IMR-90 (cell line): ENCODE measurements at regions not wholly inside any gene's neighbourhood (a gene's known extent, or its start where the extent isn't known, plus 50 kb on each side); places are given as distances from the start of the nearest gene placed in this dataset.

Experiments used
- ATAC-seq: fragments of 200-7000 bp; cut with Tn5 transposase; 2 replicates; pipeline ENCODE4 v1.9.1; 2020; ENCODE audit warnings: low read depth, mild to moderate bottlenecking, moderate library complexity
- BruUV-seq: library from RNA; stranded (reverse); fragments of 400-500 nt; replicated peaks from 2 replicates; lab custom pipeline; 2021; lab: Mats Ljungman, UMichigan
- CTCF ChIA-PET: fragments of 300-600 bp; formaldehyde crosslinking; extraction: SDS; loops from one replicate; lab custom pipeline; 2021; ENCODE audit warnings: antibody characterized with exemption; lab: Yijun Ruan, JAX
- POLR2A ChIA-PET: fragments of 300-600 bp; sonication (Branson Sonifier 250); formaldehyde crosslinking; loops from one replicate; lab custom pipeline; 2022; ENCODE audit warnings: antibody characterized with exemption; ENCODE audit not compliant: unreplicated experiment; lab: Charles Lee
- DNase-seq: peaks from one replicate; pipeline ENCODE4 v3.0.0; 2013
- H2AFZ ChIP-seq: replicated peaks from 2 replicates; pipeline ENCODE3; 2013; ENCODE audit warnings: low read length, mild to moderate bottlenecking; ENCODE audit not compliant: poor library complexity
- H2AK5ac ChIP-seq: 2 replicates; pipeline ENCODE4 v1.6.1; 2013; ENCODE audit warnings: low read depth, low read length, inconsistent platforms
- H2AK9ac ChIP-seq: replicated peaks from 2 replicates; pipeline ENCODE3; 2013; ENCODE audit warnings: mild to moderate bottlenecking, low read depth, low read length, moderate library complexity; ENCODE audit not compliant: poor library complexity
- H2BK120ac ChIP-seq: 2 replicates; pipeline ENCODE4 v1.6.1; 2013; ENCODE audit warnings: low read depth, low read length, inconsistent platforms
- H2BK15ac ChIP-seq: 3 replicates; pipeline ENCODE4 v1.6.1; 2013; ENCODE audit warnings: low read depth, low read length, inconsistent platforms
- H2BK20ac ChIP-seq: 2 replicates; pipeline ENCODE4 v1.6.1; 2013; ENCODE audit warnings: low read depth, mild to moderate bottlenecking, inconsistent platforms, low read length, moderate library complexity
- H2BK5ac ChIP-seq: 2 replicates; pipeline ENCODE4 v1.6.1; 2013; ENCODE audit warnings: mild to moderate bottlenecking, low read depth, low read length, inconsistent platforms; ENCODE audit not compliant: poor library complexity, severe bottlenecking
- H3K14ac ChIP-seq: replicated peaks from 2 replicates; pipeline ENCODE4 v1.6.1; 2013; ENCODE audit warnings: low read depth, low read length, inconsistent platforms
- H3K18ac ChIP-seq: 2 replicates; pipeline ENCODE4 v1.6.1; 2013; ENCODE audit warnings: low read depth, low read length, control low read depth
- H3K23ac ChIP-seq: 2 replicates; pipeline ENCODE4 v1.6.1; 2013; ENCODE audit warnings: low read depth, low read length, inconsistent platforms
- H3K27ac ChIP-seq: 2 replicates; pipeline ENCODE4 v1.5.1; 2013; ENCODE audit warnings: mild to moderate bottlenecking, control low read depth, low read length; ENCODE audit not compliant: insufficient read depth
- H3K27me3 ChIP-seq: 2 replicates; pipeline ENCODE4 v1.6.1; 2013; ENCODE audit warnings: low read length; ENCODE audit not compliant: control insufficient read depth, insufficient read depth
- H3K36me3 ChIP-seq: 2 replicates; pipeline ENCODE4 v1.6.1; 2013; ENCODE audit warnings: low read length, mixed read lengths; ENCODE audit not compliant: control insufficient read depth, insufficient read depth
- H3K4ac ChIP-seq: 2 replicates; pipeline ENCODE4 v1.6.1; 2013; ENCODE audit warnings: low read depth, low read length, inconsistent platforms
- H3K4me1 ChIP-seq: 2 replicates; pipeline ENCODE4 v1.6.1; 2013; ENCODE audit warnings: low read length, mixed read lengths; ENCODE audit not compliant: control insufficient read depth, insufficient read depth
- H3K4me2 ChIP-seq: 2 replicates; pipeline ENCODE4 v1.6.1; 2013; ENCODE audit warnings: low read depth, mild to moderate bottlenecking, control low read depth, low read length, moderate library complexity
- H3K4me3 ChIP-seq: 2 replicates; pipeline ENCODE4 v1.5.1; 2013; ENCODE audit warnings: low read depth, mild to moderate bottlenecking, control low read depth, low read length, moderate library complexity; ENCODE audit not compliant: insufficient read depth
- H3K56ac ChIP-seq: 2 replicates; pipeline ENCODE4 v1.6.1; 2013; ENCODE audit warnings: low read length, inconsistent platforms; ENCODE audit not compliant: insufficient read depth; ENCODE audit errors: extremely low read depth
- H3K79me1 ChIP-seq, 2 experiments: 2 replicates each; pipeline ENCODE4 v1.6.1; 2013; ENCODE audit warnings: low read length in 2 of 2, inconsistent platforms in 1 of 2, low read depth in 1 of 2
- H3K9ac ChIP-seq: 2 replicates; pipeline ENCODE4 v1.6.1; 2013; ENCODE audit warnings: low read depth, low read length, control low read depth
- H3K9me1 ChIP-seq: 2 replicates; pipeline ENCODE4 v1.6.1; 2013; ENCODE audit warnings: low read length, inconsistent platforms; ENCODE audit not compliant: insufficient read depth
- H3K9me3 ChIP-seq: 2 replicates; pipeline ENCODE4 v1.6.1; 2013; ENCODE audit warnings: low read length; ENCODE audit not compliant: control insufficient read depth, insufficient read depth
- H4K20me1 ChIP-seq: 2 replicates; pipeline ENCODE4 v1.6.1; 2013; ENCODE audit warnings: low read length, inconsistent platforms; ENCODE audit not compliant: insufficient read depth
- H4K5ac ChIP-seq: 2 replicates; pipeline ENCODE4 v1.6.1; 2013; ENCODE audit warnings: mild to moderate bottlenecking, low read depth, low read length, control low read depth
- H4K8ac ChIP-seq, 2 experiments: 2 replicates each; pipeline ENCODE4 v1.6.1; 2013; ENCODE audit warnings: low read depth in 2 of 2, low read length in 2 of 2, control low read depth in 1 of 2, inconsistent platforms in 1 of 2
- H4K91ac ChIP-seq: 2 replicates; pipeline ENCODE4 v1.6.1; 2013; ENCODE audit warnings: low read depth, low read length, inconsistent platforms; ENCODE audit not compliant: insufficient read depth
- BHLHE40 ChIP-seq: fragments of 150-350 bp; IDR thresholded peaks from 2 replicates; pipeline ENCODE4 v1.6.1; 2016; ENCODE audit warnings: mild to moderate bottlenecking, low read depth, low read length
- MAFK ChIP-seq: IDR thresholded peaks from 2 replicates; pipeline ENCODE4 v1.6.1; 2012; ENCODE audit warnings: low read depth, low read length, improper control_type of control experiment
- MXI1 ChIP-seq: IDR thresholded peaks from 2 replicates; pipeline ENCODE4 v1.6.1; 2012; ENCODE audit warnings: low read depth, mild to moderate bottlenecking, low read length, moderate library complexity, borderline replicate concordance
- POLR2A ChIP-seq: IDR thresholded peaks from 2 replicates; pipeline ENCODE4 v1.6.1; 2012; ENCODE audit warnings: mild to moderate bottlenecking, low read depth, low read length
- RAD21 ChIP-seq: IDR thresholded peaks from 2 replicates; pipeline ENCODE4 v1.6.1; 2012; ENCODE audit warnings: low read length, improper control_type of control experiment
- RCOR1 ChIP-seq: IDR thresholded peaks from 2 replicates; pipeline ENCODE4 v1.6.1; 2012; ENCODE audit warnings: mild to moderate bottlenecking, low read length, improper control_type of control experiment; ENCODE audit not compliant: insufficient replicate concordance
- RFX5 ChIP-seq: IDR thresholded peaks from 2 replicates; pipeline ENCODE4 v1.8.0; 2012; ENCODE audit warnings: low read depth, mild to moderate bottlenecking, low read length, moderate library complexity
- SMC3 ChIP-seq: fragments of 150-350 bp; IDR thresholded peaks from 2 replicates; pipeline ENCODE4 v1.6.1; 2016; ENCODE audit warnings: low read depth, mild to moderate bottlenecking, antibody characterized with exemption, low read length, moderate library complexity
- WGBS, 2 experiments: methylation state at CpG; one replicate each; pipeline versions ENCODE4 v1.1.5 to v1.1.7; 2013; ENCODE audit warnings: missing lambda C conversion rate in 2 of 2; ENCODE audit not compliant: insufficient read length in 1 of 2; ENCODE audit errors: extremely low coverage in 2 of 2; 5-methylcytosine and 5-hydroxymethylcytosine counted together
- dilution Hi-C: fragments of 300-500 bp; cut with HindIII; formaldehyde crosslinking; loops from one replicate; pipeline ENCODE4 v1.14.3; 2018; ENCODE audit warnings: low sequenced_read_pairs; ENCODE audit not compliant: unreplicated experiment
- in situ Hi-C: fragments of 300-500 bp; cut with MboI; formaldehyde crosslinking; loops from 3 replicates; pipeline ENCODE4 v1.14.3; 2019; ENCODE audit warnings: low sequenced_read_pairs, inconsistent platforms, mixed read lengths
- intact Hi-C: fragments of 100-400 bp; cut with micrococcal nuclease; formaldehyde crosslinking; loops from 2 replicates; pipeline ENCODE4 v1.10.0; 2022

DNA sequence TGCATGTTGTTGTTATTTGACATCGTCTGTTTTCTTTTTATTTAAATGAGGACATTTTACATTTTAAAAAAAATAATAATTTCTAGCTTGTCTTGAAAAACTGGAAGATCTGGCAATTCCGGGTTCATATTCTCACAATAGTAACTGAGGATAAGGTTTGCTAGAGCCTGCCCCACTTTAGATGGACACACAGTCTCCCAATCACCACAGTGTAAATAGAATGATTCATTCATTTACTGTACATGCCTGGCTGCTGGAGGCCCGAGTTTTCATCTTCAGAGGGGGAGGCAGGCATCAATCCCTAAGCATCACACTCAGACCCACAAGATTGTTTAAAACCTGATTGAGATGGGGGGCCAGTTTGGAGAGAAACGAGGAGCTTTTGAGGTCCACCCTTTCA, 2039.7 kb upstream of the WWC1 start:
- ChIA-PET POLR2A (no interaction called here), CTCF (interaction anchor here (0.5 kb wide), 1 partner anchor 60 kb away, joined by 5 read pairs; no protein-coding TSS in a partner anchor)
- Histone ChIP-seq H4K20me1 (no peaks in the 10 kb centered on the region), H2BK120ac (no peak overlapping the region), H4K8ac (no peak overlapping the region), H3K4ac (no peak overlapping the region), H2BK5ac (no peak overlapping the region), H3K18ac (no peak overlapping the region), H2BK20ac (no peak overlapping the region), H3K4me3 (no peak overlapping the region), H3K4me2 (no peak overlapping the region), H3K27me3 (no peaks in the 10 kb centered on the region), H3K79me1 (no peaks in the 10 kb centered on the region), H3K27ac (no peak overlapping the region), H3K9me3 (0 out of 2 replicates have a peak, but pooled peaks cover 3% of the 10 kb centered on the region), H2AK9ac (no peak overlapping the region), H2BK15ac (no peak overlapping the region), H4K91ac (no peak overlapping the region), H3K36me3 (no peaks in the 10 kb centered on the region), H2AK5ac (no peak overlapping the region), H3K56ac (no peak overlapping the region), H3K9me1 (no peaks in the 10 kb centered on the region), H2AFZ (no peak overlapping the region), H4K5ac (no peak overlapping the region), H3K23ac (no peak overlapping the region), H3K9ac (no peak overlapping the region), H3K14ac (no peak overlapping the region), H3K4me1 (no peaks in the 10 kb centered on the region)
- DNase-seq, result no peak
- intact Hi-C loops (no loop called here), in situ Hi-C loops (no loop called here), dilution Hi-C loops (no loop called here)
- no peak for ATAC-seq
- no TSS peak for BruUV-seq
- no CpG with 5 or more reads among the region's 4 CpGs for WGBS, 2 experiments
- no peak for TF ChIP-seq POLR2A
- no peak for TF ChIP-seq RAD21
- TF ChIP-seq MXI1, result no peak
- no peak for TF ChIP-seq BHLHE40
- no peak for TF ChIP-seq MAFK
- no peak for TF ChIP-seq RFX5
- TF ChIP-seq SMC3, result no peak
- TF ChIP-seq RCOR1, result no peak
